Fibroblast of skin of scalp (primary cell): ENCODE measurements at regions not wholly inside any gene's neighbourhood (a gene's known extent, or its start where the extent isn't known, plus 50 kb on each side); places are given as distances from the start of the nearest gene placed in this dataset.

Experiments
- DNase-seq: peaks from one replicate; pipeline ENCODE4 v3.0.0-alpha.2; 2013

DNA sequence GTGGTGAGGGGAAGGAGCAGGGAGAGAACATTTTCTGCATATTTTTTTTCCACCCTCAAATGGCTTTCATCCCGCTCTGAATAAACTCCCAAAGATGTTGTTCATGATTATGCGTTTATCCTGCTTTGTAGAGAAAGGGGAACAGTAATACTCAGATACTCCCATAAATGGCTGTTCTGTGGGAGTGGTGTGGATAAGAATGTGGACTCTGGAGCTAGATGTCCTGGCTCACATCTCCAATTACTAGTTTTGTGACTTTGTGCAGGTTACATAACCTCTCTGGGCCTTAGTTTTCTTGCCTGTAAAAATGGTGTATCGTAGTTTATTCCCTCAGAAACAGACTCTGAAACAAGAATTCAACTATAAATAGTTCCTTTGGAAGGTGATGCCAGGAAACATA is 395.4 kb upstream of the SUCLG2 start:
- no peak for DNase-seq

DNA sequence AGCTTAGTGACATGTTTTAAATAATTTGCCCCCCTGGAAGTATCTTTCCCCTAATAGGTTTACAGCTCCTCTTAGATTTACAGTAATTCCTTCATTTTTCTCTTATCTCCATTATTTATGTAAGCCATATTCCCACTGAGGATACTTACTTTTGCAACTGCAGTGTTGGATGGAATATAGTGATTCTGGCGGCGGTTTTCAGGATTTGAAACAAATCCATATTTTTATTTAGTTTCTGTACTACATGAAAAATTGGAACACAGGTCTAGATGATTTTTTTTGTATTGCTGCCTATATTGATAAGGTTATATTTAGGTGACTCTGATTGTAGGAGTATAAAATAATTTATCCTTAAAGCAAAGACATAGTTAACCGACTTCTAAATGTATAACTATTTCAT is 391.6 kb upstream of the SUCLG2 start:
- DNase-seq = no peak

DNA sequence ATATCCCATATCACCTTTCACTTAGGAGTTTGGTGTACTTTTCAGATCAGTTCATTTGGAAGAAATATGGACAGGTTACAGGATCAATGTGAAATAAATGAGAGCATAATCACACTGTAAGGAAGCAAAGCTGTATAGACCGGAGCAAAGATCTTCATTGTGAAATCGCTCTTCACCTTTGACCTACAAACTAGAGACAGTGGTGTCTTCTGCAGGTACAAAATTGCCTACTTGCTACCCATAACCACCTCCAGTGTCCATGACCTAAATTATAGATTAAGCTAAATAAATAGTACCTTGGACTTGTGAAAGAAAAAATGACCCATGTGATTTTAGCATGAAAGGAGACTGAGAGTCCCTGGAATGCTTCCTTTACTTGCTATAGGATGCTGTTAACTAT is 379.5 kb upstream of the SUCLG2 start:
- no peak for DNase-seq

DNA sequence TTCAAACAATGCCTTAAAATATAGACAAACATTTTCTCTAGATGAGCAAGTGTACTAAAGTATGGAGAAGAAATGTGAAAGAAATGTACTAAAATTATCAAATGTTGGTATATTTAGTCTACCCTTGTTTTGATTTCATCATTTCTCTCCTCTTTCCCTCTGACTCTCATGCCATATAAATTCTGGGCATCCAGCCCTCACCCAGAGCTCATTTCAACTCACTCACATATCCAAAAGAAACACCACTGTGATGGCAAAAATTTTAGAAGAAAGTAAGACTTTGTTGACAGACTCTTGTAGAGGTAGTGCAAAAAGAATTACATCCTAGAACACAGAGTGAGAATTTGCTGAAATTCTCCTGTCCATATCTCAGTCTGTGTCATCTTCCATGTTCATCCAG is 377.8 kb upstream of the SUCLG2 start:
- DNase-seq = no peak

DNA sequence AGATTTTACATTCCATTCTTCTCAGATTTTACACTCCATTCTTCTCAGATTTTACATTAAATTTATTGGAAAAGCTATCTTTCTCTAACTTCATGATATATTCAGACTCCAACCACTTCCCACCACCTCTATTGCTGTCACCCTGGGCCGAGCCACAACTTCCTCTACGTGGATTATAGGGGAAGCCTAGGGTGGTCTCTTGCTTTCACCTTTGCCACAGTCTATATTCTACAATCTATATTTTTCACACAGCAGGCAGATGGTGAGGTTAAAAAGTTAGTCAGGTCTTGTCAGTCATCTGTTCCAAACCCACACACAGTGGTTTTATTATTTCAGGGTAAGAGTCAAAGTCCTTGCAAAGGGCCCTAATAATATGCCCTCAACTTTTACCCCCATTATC is 370.8 kb upstream of the SUCLG2 start:
- no peak for DNase-seq

DNA sequence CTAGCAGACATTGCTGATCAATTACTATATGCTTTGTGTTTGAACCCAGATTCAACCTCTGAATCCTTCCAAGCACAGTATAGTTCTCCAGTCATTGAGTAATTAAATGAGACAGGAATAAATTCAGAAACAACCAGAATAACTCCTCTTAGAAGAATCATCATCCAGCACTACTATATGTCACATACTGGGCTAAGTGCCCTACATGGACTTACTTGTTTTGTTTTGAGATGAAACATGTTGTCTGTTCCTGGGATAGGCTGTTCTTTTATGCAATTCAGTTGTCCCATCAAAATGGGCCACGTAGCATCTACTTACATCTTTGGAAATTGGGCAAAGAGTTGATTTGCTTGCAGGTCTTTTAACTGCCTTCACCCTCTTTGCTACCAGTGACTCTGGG is 365.5 kb upstream of the SUCLG2 start:
- no peak for DNase-seq

DNA sequence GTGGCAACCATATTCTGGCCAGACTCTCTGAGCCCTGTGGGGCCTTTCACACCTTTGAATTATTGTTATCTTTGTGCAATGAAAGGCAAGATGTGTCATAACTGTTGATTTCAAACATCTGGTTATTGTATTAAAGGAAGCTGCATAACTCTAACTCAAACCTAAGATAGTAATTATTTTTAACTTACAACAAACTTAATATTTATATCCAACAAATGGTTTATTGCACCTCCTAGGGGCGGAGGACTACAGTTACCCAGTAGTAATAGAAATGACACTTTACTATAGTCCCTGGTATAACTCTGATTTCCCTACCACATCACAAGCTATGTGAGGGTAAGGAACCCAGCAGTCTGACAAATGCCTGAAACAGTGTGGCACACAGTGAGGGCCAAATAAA is 363.9 kb upstream of the SUCLG2 start:
- no peak for DNase-seq

DNA sequence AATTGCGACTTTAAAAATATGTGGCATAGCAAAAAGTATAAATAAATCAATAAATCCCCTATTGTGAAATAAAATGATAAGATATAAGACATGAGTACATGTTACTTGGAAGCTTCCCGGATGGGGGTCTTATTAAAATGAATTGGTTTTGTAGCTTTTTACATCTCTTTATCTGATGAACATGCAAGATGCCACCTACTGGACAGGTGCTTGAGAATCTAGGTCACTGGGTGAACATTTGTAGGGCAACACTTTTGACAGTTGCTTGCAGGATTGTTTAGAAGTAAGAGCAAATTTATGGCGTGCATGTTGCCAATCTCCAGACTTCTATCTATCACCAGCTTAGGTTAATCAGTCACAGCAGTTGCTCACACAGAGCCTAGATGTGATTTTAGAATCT is 362.7 kb upstream of the SUCLG2 start:
- no peak for DNase-seq

DNA sequence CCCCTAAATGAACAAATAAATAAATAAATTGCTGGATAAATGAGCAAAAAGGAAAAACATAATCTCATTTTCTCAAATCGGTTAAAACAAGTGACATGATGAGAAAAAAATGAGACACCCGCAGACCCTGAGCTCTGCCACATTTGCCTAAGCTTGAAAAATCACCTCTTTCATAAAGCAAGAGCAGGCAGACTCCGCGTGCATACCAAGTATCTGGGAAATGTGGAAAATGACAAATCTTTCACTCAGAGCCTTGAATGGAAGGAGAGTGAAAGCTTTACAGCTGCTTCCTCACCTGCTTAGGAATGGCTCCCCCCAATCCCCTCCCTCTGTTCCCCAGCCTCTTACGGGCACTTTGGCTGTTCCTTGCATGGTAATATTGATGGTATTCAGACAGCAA is 355.5 kb upstream of the SUCLG2 start:
- DNase-seq = no peak

DNA sequence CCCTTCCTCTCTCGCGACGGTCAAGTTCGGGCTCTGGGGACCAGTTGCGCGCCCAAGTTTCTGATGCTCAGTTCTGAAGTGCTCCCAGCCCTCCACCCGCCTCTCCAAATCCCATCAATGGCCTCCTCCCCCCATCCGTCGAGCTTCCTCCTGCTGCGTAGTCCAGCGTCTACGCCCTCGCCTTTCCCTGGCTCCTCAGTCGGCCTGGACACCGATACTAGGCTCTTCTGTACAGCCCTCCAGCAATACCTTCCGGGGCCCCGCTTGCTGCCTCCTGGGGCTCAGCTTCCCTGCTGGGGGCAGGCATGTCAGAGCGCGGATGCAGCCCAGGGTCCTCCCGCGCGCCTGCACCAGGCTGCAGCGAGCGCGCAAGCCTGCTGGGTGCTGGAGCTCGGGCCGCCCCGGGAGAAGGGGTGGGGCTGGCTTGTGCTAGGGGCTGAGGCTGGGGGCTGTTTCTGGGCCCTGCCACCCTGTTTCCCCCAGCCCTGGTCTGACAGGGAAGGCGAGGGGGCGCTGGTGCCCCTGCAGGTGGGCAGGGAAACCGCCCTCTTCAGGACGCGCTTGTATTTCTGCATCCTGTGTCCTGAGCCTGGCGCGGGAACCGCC is 353.3 kb upstream of the SUCLG2 start:
- DNase-seq = peak; percentile 2

DNA sequence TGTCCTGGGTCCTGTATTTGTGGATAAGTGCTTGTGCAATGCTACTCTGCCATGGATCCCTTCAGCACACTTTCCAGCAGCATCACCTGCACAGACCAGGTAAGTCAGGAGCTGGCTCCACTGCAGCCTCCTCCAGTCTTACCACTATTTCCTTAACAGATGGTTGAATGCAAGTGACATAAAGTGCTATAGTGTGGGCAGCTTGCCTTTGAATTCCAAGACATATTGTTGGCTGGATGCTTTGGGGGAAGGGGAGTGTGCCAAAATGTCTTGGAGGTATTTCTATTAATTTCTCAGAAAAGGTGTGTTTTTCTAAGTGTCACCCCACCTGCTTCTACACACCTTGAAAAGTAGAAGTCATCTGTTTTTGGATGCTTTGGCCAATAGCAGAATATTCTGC is 352.2 kb upstream of the SUCLG2 start:
- DNase-seq = no peak

DNA sequence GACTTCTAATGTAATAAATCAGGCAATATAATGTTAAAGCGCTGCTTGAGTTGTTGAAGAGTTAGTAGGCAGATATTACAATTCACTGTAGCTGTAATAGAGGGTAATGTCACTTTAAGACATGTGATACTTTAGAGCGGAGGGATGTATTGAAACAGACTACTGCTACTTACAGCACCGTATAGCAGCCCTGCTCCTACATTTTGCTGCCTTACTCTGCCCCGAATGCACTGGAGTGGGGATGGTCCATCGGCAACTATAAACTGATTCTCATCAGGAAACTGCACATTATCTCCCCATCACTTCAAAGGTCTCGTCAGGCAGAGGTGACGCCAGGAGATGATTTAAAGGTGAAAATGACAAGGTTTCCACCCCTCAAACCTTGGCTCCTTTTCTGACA is 349.7 kb upstream of the SUCLG2 start:
- DNase-seq = no peak

DNA sequence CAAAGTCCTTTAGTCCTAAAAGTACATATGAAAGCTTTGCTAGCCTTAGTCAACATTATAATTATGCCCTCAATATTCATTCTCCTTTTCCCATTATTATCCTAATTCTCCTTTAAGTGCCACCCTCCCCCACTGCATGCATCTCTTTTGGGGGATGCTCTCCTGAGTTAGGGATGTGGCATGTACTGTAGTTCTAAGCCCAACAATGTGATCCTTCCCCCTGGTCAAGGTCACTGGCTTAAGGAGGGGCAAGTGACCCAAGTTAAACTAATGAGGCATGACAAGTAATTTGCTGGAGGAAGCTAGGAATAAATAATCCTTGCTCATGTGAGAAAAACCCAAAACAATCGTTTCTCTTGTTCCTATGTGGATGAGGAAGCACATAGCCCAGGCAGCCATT is 343.9 kb upstream of the SUCLG2 start:
- DNase-seq = no peak

DNA sequence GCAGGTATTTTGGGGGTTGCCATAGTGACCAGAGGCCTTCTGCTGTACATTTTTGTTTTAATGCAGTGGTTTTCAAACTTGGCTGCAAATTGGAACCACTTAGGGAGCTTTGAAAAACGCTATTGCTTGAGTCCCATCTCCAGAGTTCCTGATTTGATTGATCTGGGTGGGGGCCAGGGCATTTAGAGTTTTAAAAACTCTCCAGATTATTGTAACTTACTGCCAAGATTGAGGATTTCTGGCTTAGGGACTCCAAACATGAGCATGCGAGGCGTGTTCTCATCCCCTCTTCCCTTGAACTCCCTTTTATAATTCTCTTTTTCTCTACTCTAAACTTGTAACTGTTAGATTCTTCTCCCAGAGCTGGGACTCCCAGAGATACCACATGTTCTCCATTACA is 340.8 kb upstream of the SUCLG2 start:
- no peak for DNase-seq

DNA sequence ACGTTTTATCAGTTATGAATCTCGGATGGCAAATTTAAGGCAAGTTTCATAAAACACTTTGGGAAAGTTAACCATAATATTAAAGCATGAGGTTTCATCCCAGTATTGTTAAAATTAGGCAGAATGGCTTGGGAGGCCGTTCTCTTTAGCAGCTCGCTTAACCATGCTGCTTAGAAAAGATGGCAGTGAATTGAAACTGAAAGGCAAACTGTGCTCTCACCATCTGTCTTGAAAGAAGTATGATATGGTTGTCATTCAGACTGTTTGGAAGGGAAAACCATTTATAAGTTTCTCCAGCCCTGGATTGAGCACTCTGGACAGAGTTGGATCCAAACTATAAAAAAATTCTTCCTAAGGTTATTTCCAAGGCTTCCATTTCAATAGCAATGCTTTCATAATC is 332.3 kb upstream of the SUCLG2 start:
- DNase-seq = no peak

DNA sequence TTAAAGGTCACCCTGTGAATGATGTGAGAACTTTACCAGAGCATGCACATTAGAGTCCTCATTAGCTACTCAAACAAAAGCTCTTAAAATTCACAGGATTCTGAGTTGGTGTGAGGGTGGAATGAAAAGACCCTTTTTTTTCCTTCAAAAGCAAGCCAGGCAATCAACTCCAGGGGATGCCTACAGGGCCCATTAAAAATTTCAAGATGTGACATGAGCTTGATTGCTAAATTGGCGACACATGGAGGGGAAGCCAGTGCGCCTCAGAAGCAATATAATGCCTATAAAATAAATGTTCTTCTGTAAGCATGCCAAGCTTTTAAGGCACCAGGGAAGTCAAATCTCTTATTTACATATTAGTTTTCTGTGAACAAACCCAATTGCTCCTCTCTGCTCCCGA is 328.8 kb upstream of the SUCLG2 start:
- no peak for DNase-seq

DNA sequence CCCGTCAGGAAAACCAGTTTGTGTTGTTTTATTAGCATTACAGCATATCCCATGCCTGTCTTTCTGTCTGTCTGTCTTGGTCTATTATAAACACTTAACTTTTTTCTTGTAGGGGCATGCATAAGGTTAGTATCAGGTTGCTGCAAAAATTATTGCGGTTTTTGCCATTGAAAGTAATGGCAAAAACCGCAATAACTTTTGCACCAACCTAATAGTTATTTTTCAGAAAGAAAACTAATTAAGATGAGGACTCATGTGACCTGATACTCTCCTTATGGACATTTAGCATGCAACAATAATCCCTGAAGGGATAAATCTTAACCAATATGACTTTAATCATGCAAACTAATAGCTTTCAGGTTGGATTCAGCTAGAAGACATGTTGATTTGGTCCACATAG is 326.7 kb upstream of the SUCLG2 start:
- DNase-seq = no peak

DNA sequence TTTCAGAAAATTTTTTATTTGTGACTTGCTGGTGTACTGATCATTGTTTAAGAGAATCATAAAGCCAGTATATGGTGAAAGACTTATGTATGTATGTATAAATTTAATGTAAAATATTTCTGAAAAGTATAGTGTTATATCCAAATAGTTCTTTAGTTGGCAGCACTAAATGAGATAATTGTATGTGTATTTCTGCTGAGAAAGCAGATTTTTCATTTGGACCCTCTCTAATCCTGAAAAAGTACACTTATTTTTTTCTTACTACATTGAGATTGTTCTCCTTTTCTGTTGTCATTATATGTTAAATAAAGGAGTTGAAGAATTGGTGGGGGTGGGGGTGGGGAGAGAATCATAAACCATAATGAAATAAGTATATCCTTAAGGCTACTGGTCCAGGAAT is 324.9 kb upstream of the SUCLG2 start:
- no peak for DNase-seq

DNA sequence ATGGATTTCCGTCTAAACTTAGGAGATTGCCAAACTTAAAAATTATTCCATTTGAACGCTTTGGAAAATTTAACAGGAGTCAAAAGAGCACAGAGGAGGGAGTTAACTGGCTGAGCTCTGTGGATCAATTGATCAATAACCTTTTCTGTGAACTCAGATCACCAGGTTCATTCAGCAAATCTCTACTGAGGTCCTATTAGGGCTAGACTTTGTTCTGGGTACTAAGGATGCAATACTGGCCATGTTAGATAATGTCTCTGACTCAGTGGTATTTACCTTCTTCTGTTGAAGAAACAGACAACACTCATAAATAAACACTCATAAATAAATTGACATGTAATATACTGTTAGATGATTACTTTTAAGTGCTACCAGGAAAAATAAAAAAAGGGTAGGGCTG is 323.4 kb upstream of the SUCLG2 start:
- no peak for DNase-seq

DNA sequence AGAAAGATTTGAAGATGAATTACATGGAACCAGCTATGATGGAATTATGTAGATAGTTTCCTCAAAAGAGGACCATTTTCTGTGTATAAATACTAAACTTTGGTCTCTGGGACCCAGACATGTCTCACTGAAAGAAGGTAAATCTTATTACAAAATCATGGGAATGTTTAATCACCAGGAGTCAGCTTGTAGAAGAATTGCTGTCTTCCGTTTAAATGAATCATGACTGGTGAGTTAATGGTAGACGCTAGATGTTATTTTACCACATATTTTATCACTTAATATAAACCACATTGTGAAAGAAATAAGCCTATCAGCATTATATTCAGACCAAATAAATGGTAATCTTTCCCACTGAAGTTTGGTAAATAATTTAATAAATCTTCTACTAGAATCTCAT is 322.3 kb upstream of the SUCLG2 start:
- DNase-seq = peak; percentile 35

DNA sequence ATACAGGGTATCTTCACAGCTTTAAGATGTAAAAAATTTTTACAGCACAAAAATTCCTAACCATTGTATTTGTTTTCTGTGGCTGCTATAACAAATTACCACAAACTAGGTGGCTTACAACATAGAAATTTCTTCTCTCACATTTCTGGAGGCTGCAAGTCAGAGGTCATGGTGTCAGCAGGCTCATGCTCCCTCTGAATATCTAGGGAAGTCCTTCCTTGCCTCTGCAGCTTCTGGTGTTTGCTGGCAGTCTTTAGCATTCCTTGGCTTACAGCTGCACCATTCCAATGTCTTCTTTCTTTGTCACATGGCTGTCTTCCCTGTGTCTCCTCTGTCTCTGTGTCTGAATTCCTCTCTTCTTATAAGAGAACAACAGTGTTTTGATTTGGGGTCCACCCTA is 310.2 kb upstream of the SUCLG2 start:
- no peak for DNase-seq

DNA sequence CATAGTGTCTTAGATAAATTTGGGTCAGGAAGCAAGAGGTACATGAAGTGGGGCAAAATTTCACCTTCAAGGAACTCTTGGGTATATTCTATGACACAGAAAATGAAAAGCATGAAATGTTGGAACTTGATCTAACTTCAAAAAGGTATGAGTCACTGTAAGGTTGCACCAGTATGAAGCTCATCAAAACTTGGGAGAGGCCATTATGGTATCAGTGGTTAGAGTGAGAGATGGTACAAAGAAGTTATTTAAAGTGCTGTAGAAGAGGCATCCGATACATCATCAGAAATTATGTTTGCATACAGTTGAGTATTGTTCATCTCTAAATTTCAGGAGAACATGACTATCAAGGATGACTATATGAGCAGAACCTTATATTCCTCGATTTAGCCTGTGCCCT is 302.9 kb upstream of the SUCLG2 start:
- no peak for DNase-seq

DNA sequence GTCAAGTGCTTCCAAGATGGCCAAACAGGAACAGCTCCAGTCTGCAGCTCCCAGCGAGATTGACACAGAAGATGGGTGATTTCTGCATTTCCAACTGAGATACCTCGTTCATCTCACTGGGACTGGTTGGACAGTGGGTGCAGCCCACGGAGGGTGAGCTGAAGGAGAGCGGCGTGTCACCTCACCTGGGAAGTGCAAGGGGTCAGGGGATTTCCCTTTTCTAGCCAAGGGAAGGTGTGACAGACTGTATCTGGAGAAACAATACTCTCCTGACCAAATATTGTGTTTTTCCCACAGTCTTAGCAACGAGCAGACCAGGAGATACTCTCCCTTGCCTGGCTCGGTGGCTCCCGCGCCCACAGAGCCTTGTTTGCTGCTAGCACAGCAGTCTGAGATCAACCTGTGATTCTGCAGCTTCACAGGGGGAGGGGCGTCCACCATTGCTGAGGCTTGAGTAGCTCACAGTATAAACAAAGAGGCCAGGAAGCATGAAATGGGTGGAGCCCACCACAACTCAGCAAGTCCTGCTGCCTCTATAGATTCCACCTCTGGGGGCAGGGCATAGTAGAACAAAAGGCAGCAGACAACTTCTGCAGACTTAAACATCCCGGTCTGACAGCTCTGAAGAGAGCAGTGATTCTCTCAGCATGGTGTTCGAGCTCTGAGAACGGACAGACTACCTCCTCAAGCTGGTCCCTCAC is 293.5 kb upstream of the SUCLG2 start:
- DNase-seq = peak; percentile 29

DNA sequence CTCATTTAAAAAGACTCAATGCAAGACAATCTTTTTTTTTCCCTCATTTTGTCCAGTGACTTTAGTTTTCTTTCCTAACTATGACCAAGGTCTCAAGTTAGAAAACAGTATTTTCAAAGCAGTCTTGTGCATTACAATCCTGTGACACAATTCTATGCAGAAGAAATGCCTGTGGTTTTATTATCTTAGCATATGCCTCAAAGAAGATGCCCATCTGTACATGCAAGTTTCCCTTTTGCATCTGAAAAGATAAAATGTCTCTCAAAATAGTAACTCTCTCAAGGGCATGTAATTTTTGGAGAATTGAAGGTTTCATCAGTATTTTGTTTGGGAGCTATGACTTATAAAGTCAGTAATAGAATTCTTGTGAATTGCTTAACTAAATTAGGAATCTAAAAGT is 292.0 kb upstream of the SUCLG2 start:
- DNase-seq = peak; percentile 51

DNA sequence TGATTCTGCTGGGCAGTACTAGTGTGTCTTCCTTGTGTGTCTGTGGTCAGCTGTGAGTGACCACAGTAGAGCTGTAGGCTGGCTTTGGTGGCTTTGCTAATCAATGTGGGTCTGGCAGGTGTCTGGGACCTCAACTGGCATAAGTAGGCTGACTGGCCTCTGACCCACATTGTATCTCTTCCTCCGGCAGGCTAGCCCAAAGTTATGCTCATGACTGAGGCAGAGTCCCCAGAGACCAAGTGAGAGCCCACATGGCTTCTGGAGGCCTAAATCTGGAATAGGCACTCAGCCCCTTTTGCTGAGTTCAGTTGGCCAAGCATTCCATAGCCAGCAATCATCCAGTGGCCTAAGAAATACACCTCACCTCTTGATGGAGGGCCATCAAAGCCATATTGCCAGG is 289.1 kb upstream of the SUCLG2 start:
- DNase-seq = no peak
